SK-N-SH treated with all-trans-retinoic acid at 6 μM for 48 hours (cell line): ENCODE measurements at regions not wholly inside any gene's neighbourhood (a gene's known extent, or its start where the extent isn't known, plus 50 kb on each side); places are given as distances from the start of the nearest gene placed in this dataset.

ENCODE experiments used
- BACH2 ChIP-seq: fragments of 250-450 bp; sonication (Bioruptor Pico); IDR thresholded peaks from 2 replicates; pipeline ENCODE4 v1.9.0; 2021; ENCODE audit warnings: mild to moderate bottlenecking, borderline replicate concordance
- CSRNP3 ChIP-seq: fragments of 250-450 bp; sonication (Bioruptor Pico); IDR thresholded peaks from 2 replicates; pipeline ENCODE4 v1.5.1; 2021; ENCODE audit warnings: mild to moderate bottlenecking, moderate library complexity
- GLIS3 ChIP-seq: fragments of 250-450 bp; sonication (Bioruptor Pico); IDR thresholded peaks from 2 replicates; pipeline ENCODE4 v1.5.0; 2020; ENCODE audit warnings: mild to moderate bottlenecking, moderate library complexity
- ISL1 ChIP-seq: fragments of 250-450 bp; sonication (Bioruptor Pico); IDR thresholded peaks from 2 replicates; pipeline ENCODE4 v2.1.2; 2022; ENCODE audit warnings: mild to moderate bottlenecking, moderate library complexity
- OSR1 ChIP-seq: fragments of 250-450 bp; sonication (Bioruptor Pico); IDR thresholded peaks from 2 replicates; pipeline ENCODE4 v1.8.0; 2022; ENCODE audit warnings: moderate library complexity, mild to moderate bottlenecking, inconsistent platforms
- PATZ1 ChIP-seq: fragments of 250-450 bp; sonication (Bioruptor Pico); IDR thresholded peaks from 2 replicates; pipeline ENCODE4 v1.8.0; 2020; ENCODE audit warnings: mild to moderate bottlenecking, moderate library complexity, borderline replicate concordance
- RARB ChIP-seq: fragments of 250-450 bp; sonication (Bioruptor Pico); IDR thresholded peaks from 2 replicates; pipeline ENCODE4 v1.8.0; 2021; ENCODE audit warnings: mild to moderate bottlenecking, moderate library complexity
- SNAI2 ChIP-seq: fragments of 250-450 bp; sonication (Bioruptor Pico); IDR thresholded peaks from 2 replicates; pipeline ENCODE4 v1.5.0; 2020; ENCODE audit warnings: mild to moderate bottlenecking, moderate library complexity
- ZFP3 ChIP-seq: fragments of 250-450 bp; sonication (Bioruptor Pico); IDR thresholded peaks from 2 replicates; pipeline ENCODE4 v1.5.0; 2020; ENCODE audit warnings: mild to moderate bottlenecking, moderate library complexity
- ZNF565 ChIP-seq: fragments of 450-650 bp; formaldehyde crosslinking; conservative IDR thresholded peaks from 2 replicates; pipeline ENCODE4 v1.5.0; 2020; ENCODE audit warnings: low read depth, mild to moderate bottlenecking, moderate library complexity
- TF ChIP-seq, protein P1 (sequence below): fragments of 250-450 bp; sonication (Bioruptor Pico); IDR thresholded peaks from 2 replicates; pipeline ENCODE4 v1.5.1; 2020; ENCODE audit warnings: low read depth, mild to moderate bottlenecking, moderate library complexity

DNA sequence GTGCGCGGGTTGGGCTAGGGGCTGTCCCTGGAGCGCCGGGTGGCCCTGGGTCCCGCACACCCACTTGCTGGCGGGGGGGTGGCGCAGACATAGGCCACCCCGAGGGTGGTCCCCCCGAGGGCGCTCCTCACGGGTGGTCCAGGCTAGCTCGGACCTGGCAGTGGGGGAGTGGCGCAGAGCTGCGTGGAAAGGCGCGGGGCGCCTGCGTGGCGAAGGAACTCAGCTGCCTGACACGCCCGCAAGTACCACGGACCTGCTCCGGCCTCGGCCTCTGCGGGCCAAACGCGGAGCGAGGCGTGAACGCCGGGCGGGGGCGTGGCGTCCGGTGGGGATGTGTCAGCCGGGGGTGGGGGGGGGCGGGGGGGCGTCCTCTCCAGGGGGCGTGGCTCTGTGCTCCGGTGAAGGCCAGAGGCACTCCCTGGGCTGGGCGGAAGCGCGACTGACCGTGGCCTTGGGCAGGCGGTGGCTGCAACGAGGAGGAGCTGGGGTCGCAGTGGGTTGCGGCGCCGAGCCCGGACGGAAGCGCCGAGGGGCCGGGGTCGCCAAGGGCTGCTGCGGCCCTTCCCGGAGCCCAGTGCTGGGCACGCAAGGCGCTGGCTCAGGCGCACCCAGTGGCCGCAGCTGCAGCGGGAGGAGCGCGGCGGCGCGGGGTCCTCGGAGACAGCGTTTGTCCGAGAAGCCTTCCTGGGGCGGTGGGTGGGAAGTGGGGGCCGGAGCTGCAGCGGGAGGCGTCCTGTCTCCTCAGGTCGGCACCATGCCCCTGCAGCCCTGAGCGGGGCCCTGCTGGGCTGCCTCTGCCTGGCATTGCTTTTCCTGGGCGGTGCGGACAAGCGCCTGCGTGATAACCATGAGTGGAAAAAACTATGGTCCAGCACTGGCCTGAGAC lies 58.9 kb upstream of the NUPR2 start:
- TF ChIP-seq ISL1 (CRISPR knock-in tag) = no peak
- TF ChIP-seq ZNF565 (CRISPR knock-in tag) = no peak
- no peak for TF ChIP-seq OSR1 (CRISPR knock-in tag)
- TF ChIP-seq, protein P1, sequence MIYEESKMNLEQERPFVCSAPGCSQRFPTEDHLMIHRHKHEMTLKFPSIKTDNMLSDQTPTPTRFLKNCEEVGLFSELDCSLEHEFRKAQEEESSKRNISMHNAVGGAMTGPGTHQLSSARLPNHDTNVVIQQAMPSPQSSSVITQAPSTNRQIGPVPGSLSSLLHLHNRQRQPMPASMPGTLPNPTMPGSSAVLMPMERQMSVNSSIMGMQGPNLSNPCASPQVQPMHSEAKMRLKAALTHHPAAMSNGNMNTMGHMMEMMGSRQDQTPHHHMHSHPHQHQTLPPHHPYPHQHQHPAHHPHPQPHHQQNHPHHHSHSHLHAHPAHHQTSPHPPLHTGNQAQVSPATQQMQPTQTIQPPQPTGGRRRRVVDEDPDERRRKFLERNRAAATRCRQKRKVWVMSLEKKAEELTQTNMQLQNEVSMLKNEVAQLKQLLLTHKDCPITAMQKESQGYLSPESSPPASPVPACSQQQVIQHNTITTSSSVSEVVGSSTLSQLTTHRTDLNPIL (CRISPR knock-in tag) = no peak
- no peak for TF ChIP-seq GLIS3 (CRISPR knock-in tag)
- no peak for TF ChIP-seq RARB (CRISPR knock-in tag)
- TF ChIP-seq SNAI2 (CRISPR knock-in tag) = no peak
- no peak for TF ChIP-seq BACH2 (CRISPR knock-in tag)
- no peak for TF ChIP-seq CSRNP3 (CRISPR knock-in tag)
- TF ChIP-seq ZFP3 = no peak
- TF ChIP-seq PATZ1 = no peak
